ENCODE measurements at regions not wholly inside any gene's neighbourhood (a gene's known extent, or its start where the extent isn't known, plus 50 kb on each side); places are given as distances from the start of the nearest gene placed in this dataset.
"Not testable (repeated sequence)": the region's sequence is repeated elsewhere in the genome, so short reads cannot be mapped to it uniquely, and the experiment has no call there.

GRCh38 chr7:42549866-42550485 lies 313.0 kb upstream of the GLI3 start:
- CTCF ChIA-PET: interaction anchor here (0.8 kb wide), 1 partner anchor 57 kb away, joined by 4 read pairs; no protein-coding TSS in a partner anchor
- Mint-ChIP-seq H3K27ac (ENCODE audit: low read depth, unreplicated experiment) (peak overlapping the region; percentile 61), H3K36me3 (ENCODE audit: insufficient read depth, unreplicated experiment) (no peaks in the 10 kb centered on the region), H3K27me3 (ENCODE audit: insufficient read depth, unreplicated experiment) (no peaks in the 10 kb centered on the region), H3K9me3 (ENCODE audit: unreplicated experiment) (peaks cover 16% of the 10 kb centered on the region), H3K4me3 (ENCODE audit: unreplicated experiment) (no peak overlapping the region), H3K4me1 (ENCODE audit: insufficient read depth, unreplicated experiment) (peaks cover 24% of the 10 kb centered on the region)
- POLR2A ChIA-PET: no interaction called here
- intact Hi-C loops (cut with micrococcal nuclease): no loop called here
- peak; percentile 35 for DNase-seq (ENCODE audit: unreplicated experiment)
- BruUV-seq (replicated peaks): no TSS peak
- no peak for TF ChIP-seq CTCF (IDR thresholded peaks at IDR 0.05; ENCODE audit: unreplicated experiment)

- no peak for TF ChIP-seq CTCF (IDR thresholded peaks at IDR 0.05; ENCODE audit: unreplicated experiment)
- POLR2A ChIA-PET: interaction anchor here (0.6 kb wide), 1 partner anchor 25 kb away, joined by 3 read pairs; no protein-coding TSS in a partner anchor
- Mint-ChIP-seq H3K27me3 (ENCODE audit: insufficient read depth, unreplicated experiment) (no peaks in the 10 kb centered on the region), H3K9me3 (ENCODE audit: unreplicated experiment) (peaks cover 17% of the 10 kb centered on the region), H3K27ac (ENCODE audit: low read depth, unreplicated experiment) (peak overlapping the region; percentile 61), H3K4me1 (ENCODE audit: insufficient read depth, unreplicated experiment) (peaks cover 24% of the 10 kb centered on the region), H3K4me3 (ENCODE audit: unreplicated experiment) (no peak overlapping the region), H3K36me3 (ENCODE audit: insufficient read depth, unreplicated experiment) (no peaks in the 10 kb centered on the region)
- intact Hi-C loops (cut with micrococcal nuclease): no loop called here
- no peak for DNase-seq (ENCODE audit: unreplicated experiment)
- CTCF ChIA-PET: interaction anchor here (0.8 kb wide), 1 partner anchor 56 kb away, joined by 4 read pairs; no protein-coding TSS in a partner anchor
- no TSS peak for BruUV-seq (replicated peaks)
Observed at GRCh38 chr7:42548816-42549611, 312.0 kb upstream of the GLI3 start.

- intact Hi-C loops (cut with micrococcal nuclease): no loop called here
- POLR2A ChIA-PET: interaction anchor here (0.6 to 1.1 kb wide), 2 partner anchors 256 to 562 kb away, joined by 3 read pairs; no protein-coding TSS in a partner anchor
- H3K9me3 Mint-ChIP-seq (ENCODE audit: unreplicated experiment): peaks cover 8% of the 10 kb centered on the region
- TF ChIP-seq CTCF (IDR thresholded peaks at IDR 0.05; ENCODE audit: unreplicated experiment): no peak
- no peak overlapping the region for H3K4me3 Mint-ChIP-seq (ENCODE audit: unreplicated experiment)
- H3K36me3 Mint-ChIP-seq (ENCODE audit: insufficient read depth, unreplicated experiment): no peaks in the 10 kb centered on the region
- no peak overlapping the region for H3K27ac Mint-ChIP-seq (ENCODE audit: low read depth, unreplicated experiment)
- BruUV-seq (replicated peaks): no TSS peak
- no peak for DNase-seq (ENCODE audit: unreplicated experiment)
- CTCF ChIA-PET: no interaction called here
- H3K27me3 Mint-ChIP-seq (ENCODE audit: insufficient read depth, unreplicated experiment): no peaks in the 10 kb centered on the region
- peaks cover 12% of the 10 kb centered on the region for H3K4me1 Mint-ChIP-seq (ENCODE audit: insufficient read depth, unreplicated experiment)
Observed at GRCh38 chr7:42545049-42545724, 308.2 kb upstream of the GLI3 start.

- Mint-ChIP-seq H3K27me3 (ENCODE audit: insufficient read depth, unreplicated experiment) (no peaks in the 10 kb centered on the region), H3K4me1 (ENCODE audit: insufficient read depth, unreplicated experiment) (peaks cover under 1% of the 10 kb centered on the region), H3K36me3 (ENCODE audit: insufficient read depth, unreplicated experiment) (no peaks in the 10 kb centered on the region), H3K9me3 (ENCODE audit: unreplicated experiment) (peaks cover 8% of the 10 kb centered on the region), H3K27ac (ENCODE audit: low read depth, unreplicated experiment) (no peak overlapping the region), H3K4me3 (ENCODE audit: unreplicated experiment) (no peak overlapping the region)
- intact Hi-C loops (cut with micrococcal nuclease): no loop called here
- no TSS peak for BruUV-seq (replicated peaks)
- DNase-seq (ENCODE audit: unreplicated experiment): no peak
- CTCF ChIA-PET: interaction anchor here (0.8 kb wide), 1 partner anchor 404 kb away, joined by 3 read pairs; no protein-coding TSS in a partner anchor
- POLR2A ChIA-PET: no interaction called here
- no peak for TF ChIP-seq CTCF (IDR thresholded peaks at IDR 0.05; ENCODE audit: unreplicated experiment)
Observed at GRCh38 chr7:42543953-42544352, 306.9 kb upstream of the GLI3 start.

- BruUV-seq (replicated peaks); H3K4me3 Mint-ChIP-seq (ENCODE audit: unreplicated experiment): not testable (repeated sequence)
- CTCF ChIA-PET: interaction anchor here (0.6 kb wide), 2 partner anchors 148 to 539 kb away, joined by 3 read pairs; no protein-coding TSS in a partner anchor
Observed at GRCh38 chr7:42542446-42542845, 305.4 kb upstream of the GLI3 start.

More at GRCh38 chr7:42542446-42542845, 305.4 kb upstream of the GLI3 start:
- POLR2A ChIA-PET; H3K27ac Mint-ChIP-seq (ENCODE audit: low read depth, unreplicated experiment); H3K4me1 Mint-ChIP-seq (ENCODE audit: insufficient read depth, unreplicated experiment); H3K27me3 Mint-ChIP-seq (ENCODE audit: insufficient read depth, unreplicated experiment); intact Hi-C loops (cut with micrococcal nuclease); DNase-seq (ENCODE audit: unreplicated experiment); H3K36me3 Mint-ChIP-seq (ENCODE audit: insufficient read depth, unreplicated experiment); H3K9me3 Mint-ChIP-seq (ENCODE audit: unreplicated experiment): not testable (repeated sequence)
